MCF 10A (cell line): ENCODE measurements at regions not wholly inside any gene's neighbourhood (a gene's known extent, or its start where the extent isn't known, plus 50 kb on each side); places are given as distances from the start of the nearest gene placed in this dataset.

ENCODE experiments used
- BruUV-seq: library from RNA; stranded (reverse); fragments of 400-500 nt; replicated peaks from 2 replicates; lab custom pipeline; 2021; lab: Mats Ljungman, UMichigan
- CTCF ChIA-PET: fragments of 300-600 bp; sonication (Branson Sonifier 250); formaldehyde crosslinking; extraction: SDS; loops from one replicate; lab custom pipeline; 2021; ENCODE audit warnings: antibody characterized with exemption, inconsistent platforms; lab: Yijun Ruan, JAX
- POLR2A ChIA-PET: fragments of 300-600, 350-650 bp; sonication (Branson Sonifier 250); formaldehyde crosslinking; extraction: SDS; loops from one replicate; lab custom pipeline; 2020; ENCODE audit warnings: antibody characterized with exemption, inconsistent platforms; lab: Yijun Ruan, JAX
- DNase-seq: peaks from one replicate; pipeline ENCODE4 v3.0.0-alpha.2; 2018; ENCODE audit not compliant: unreplicated experiment
- H3K27ac Mint-ChIP-seq: one replicate; pipeline ENCODE4 v1.8.0; 2022; ENCODE audit warnings: mild to moderate bottlenecking, low read depth, mixed read lengths; ENCODE audit not compliant: unreplicated experiment
- H3K27me3 Mint-ChIP-seq: one replicate; pipeline ENCODE4 v1.8.0; 2022; ENCODE audit warnings: mixed read lengths; ENCODE audit not compliant: insufficient read depth, unreplicated experiment
- H3K36me3 Mint-ChIP-seq: one replicate; pipeline ENCODE4 v1.8.0; 2022; ENCODE audit warnings: mild to moderate bottlenecking, moderate library complexity, mixed read lengths; ENCODE audit not compliant: insufficient read depth, unreplicated experiment
- H3K4me1 Mint-ChIP-seq: one replicate; pipeline ENCODE4 v1.8.0; 2022; ENCODE audit warnings: mixed read lengths; ENCODE audit not compliant: insufficient read depth, unreplicated experiment
- H3K4me3 Mint-ChIP-seq: one replicate; pipeline ENCODE4 v1.8.0; 2022; ENCODE audit warnings: mild to moderate bottlenecking, moderate library complexity, mixed read lengths; ENCODE audit not compliant: unreplicated experiment
- H3K9me3 Mint-ChIP-seq: one replicate; pipeline ENCODE4 v1.8.0; 2022; ENCODE audit warnings: mixed read lengths; ENCODE audit not compliant: unreplicated experiment
- intact Hi-C: fragments of 100-400 bp; cut with micrococcal nuclease; formaldehyde crosslinking; loops from 2 replicates; pipeline ENCODE4 v1.14.1; 2022
- TF ChIP-seq, protein P1 (sequence below): fragments of 200-600 bp; IDR thresholded peaks from one replicate; pipeline ENCODE4 v1.8.0; 2022; ENCODE audit warnings: antibody characterized with exemption, mild to moderate bottlenecking; ENCODE audit not compliant: unreplicated experiment

DNA sequence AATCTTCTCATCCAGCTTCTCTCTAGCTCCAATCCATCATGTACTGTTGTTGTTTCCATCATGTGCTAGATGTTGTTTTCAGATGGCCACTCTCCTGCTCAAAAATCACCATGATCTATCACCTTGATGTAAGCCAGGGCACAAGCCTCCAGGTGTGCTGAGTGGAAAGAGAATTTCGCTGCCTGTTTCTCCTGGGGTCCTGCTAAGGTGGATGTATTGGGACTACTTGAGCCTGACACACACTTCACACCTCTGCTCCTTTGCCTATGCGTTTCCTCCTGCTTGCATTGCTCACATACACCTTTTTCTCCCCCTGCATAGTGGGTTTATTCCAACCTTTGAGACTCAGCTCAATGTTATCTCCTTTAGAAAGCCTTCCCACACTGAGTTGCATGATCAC, 287.6 kb downstream of the CYRIA start:
- intact Hi-C loops = no loop called here
- Mint-ChIP-seq H3K36me3 (peaks cover 6% of the 10 kb centered on the region), H3K9me3 (peaks cover 16% of the 10 kb centered on the region), H3K27ac (no peak overlapping the region), H3K4me1 (no peaks in the 10 kb centered on the region), H3K4me3 (no peak overlapping the region), H3K27me3 (no peaks in the 10 kb centered on the region)
- TF ChIP-seq, protein P1, sequence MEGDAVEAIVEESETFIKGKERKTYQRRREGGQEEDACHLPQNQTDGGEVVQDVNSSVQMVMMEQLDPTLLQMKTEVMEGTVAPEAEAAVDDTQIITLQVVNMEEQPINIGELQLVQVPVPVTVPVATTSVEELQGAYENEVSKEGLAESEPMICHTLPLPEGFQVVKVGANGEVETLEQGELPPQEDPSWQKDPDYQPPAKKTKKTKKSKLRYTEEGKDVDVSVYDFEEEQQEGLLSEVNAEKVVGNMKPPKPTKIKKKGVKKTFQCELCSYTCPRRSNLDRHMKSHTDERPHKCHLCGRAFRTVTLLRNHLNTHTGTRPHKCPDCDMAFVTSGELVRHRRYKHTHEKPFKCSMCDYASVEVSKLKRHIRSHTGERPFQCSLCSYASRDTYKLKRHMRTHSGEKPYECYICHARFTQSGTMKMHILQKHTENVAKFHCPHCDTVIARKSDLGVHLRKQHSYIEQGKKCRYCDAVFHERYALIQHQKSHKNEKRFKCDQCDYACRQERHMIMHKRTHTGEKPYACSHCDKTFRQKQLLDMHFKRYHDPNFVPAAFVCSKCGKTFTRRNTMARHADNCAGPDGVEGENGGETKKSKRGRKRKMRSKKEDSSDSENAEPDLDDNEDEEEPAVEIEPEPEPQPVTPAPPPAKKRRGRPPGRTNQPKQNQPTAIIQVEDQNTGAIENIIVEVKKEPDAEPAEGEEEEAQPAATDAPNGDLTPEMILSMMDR = no peak
- DNase-seq = no peak
- ChIA-PET CTCF (interaction anchor here (0.6 kb wide), 1 partner anchor 11 kb away, joined by 3 read pairs; no protein-coding TSS in a partner anchor), POLR2A (no interaction called here)
- no TSS peak for BruUV-seq

DNA sequence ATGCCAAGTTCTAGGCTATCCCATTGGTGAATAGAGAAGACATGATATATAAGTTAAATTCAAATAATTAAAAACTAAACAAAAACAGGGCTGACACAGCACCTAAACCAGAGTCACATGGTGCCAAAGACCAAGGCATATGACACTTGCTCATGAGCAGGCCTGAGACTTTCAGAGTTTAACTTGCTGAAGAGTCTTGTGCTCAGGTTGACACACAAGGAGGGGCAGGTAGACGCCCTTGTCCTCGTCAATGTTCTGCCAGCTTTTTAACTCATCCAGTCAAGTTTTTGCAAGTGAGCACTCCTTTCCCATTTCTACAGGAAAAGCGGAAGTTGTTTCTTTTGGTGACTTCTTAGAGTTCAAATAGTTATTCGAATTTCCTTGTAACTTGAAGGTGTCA, 289.7 kb downstream of the CYRIA start:
- BruUV-seq = no TSS peak
- H3K36me3 Mint-ChIP-seq = peaks cover 6% of the 10 kb centered on the region
- ChIA-PET CTCF (no interaction called here), POLR2A (no interaction called here)
- DNase-seq = no peak
- no peak overlapping the region for H3K27ac Mint-ChIP-seq
- H3K4me3 Mint-ChIP-seq = no peak overlapping the region
- H3K9me3 Mint-ChIP-seq = peaks cover 16% of the 10 kb centered on the region
- no peaks in the 10 kb centered on the region for H3K27me3 Mint-ChIP-seq
- intact Hi-C loops = no loop called here
- H3K4me1 Mint-ChIP-seq = no peaks in the 10 kb centered on the region
- TF ChIP-seq, protein P1 = no peak

DNA sequence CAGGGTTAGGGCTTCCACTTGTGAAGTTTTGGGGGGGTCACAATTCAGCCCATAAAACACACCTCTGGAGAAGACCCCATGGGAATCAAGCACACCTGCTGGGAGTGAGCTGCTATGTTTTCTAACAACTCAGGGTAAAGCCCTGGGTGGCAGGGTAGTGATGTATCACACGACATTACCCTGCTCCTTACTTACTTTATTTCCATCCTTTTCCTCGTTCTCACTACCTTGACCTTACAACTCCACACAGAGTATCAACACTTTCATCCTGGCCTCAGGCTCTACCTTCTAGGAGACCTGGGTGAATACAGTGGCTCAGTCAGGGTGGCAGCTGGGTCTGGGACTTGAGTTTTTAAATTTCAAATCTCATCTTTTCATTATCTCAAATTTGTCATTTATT, 290.3 kb downstream of the CYRIA start:
- Mint-ChIP-seq H3K9me3 (peaks cover 16% of the 10 kb centered on the region), H3K27ac (no peak overlapping the region), H3K4me3 (no peak overlapping the region), H3K36me3 (peaks cover 6% of the 10 kb centered on the region), H3K27me3 (no peaks in the 10 kb centered on the region), H3K4me1 (no peaks in the 10 kb centered on the region)
- no peak for DNase-seq
- ChIA-PET POLR2A (no interaction called here), CTCF (no interaction called here)
- TF ChIP-seq, protein P1 = no peak
- BruUV-seq = no TSS peak
- intact Hi-C loops = no loop called here

DNA sequence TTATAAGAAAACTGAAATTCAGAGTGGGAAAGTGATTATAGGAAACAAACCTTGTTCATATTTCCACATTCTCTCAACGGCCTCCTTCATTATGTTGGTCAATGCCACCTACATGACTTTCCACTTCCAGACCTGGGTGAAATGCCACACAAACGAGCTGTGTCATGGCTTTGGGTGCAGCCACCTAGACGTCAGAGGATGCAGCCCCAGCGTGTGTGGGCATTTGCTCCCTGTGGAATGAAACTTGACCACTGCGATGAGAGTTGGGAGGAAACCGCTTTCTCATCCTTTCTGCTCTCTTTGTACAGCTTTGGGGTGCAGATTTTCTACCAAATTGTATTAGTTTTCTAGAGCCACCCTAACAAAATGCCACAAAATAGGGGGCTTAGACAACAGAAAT, 291.0 kb downstream of the CYRIA start:
- Mint-ChIP-seq H3K27me3 (no peaks in the 10 kb centered on the region), H3K27ac (no peak overlapping the region), H3K9me3 (peaks cover 16% of the 10 kb centered on the region), H3K36me3 (peaks cover 6% of the 10 kb centered on the region), H3K4me3 (no peak overlapping the region), H3K4me1 (no peaks in the 10 kb centered on the region)
- POLR2A ChIA-PET = no interaction called here
- no peak for DNase-seq
- CTCF ChIA-PET = no interaction called here
- intact Hi-C loops = no loop called here
- TF ChIP-seq, protein P1 = no peak
- no TSS peak for BruUV-seq
